MM.1S (cell line): ENCODE measurements at regions not wholly inside any gene's neighbourhood (a gene's known extent, or its start where the extent isn't known, plus 50 kb on each side); places are given as distances from the start of the nearest gene placed in this dataset.

Experiments used
- CTCF ChIP-seq: fragments of 300-600 bp; sonication (generic); IDR thresholded peaks from 2 replicates; pipeline ENCODE4 v1.5.1; 2016; ENCODE audit warnings: antibody characterized with exemption, low read length, mixed read lengths
- EZH2 ChIP-seq: fragments of 300-600 bp; sonication (generic); optimal IDR thresholded peaks from 2 replicates; pipeline ENCODE3; 2017; ENCODE audit warnings: low read depth, mild to moderate bottlenecking, antibody characterized with exemption, low read length, mixed read lengths
- EZH2phosphoT487 ChIP-seq: fragments of 300-600 bp; sonication (generic); IDR thresholded peaks from 2 replicates; pipeline ENCODE4 v1.6.1; 2018; ENCODE audit warnings: antibody characterized with exemption, low read length

DNA sequence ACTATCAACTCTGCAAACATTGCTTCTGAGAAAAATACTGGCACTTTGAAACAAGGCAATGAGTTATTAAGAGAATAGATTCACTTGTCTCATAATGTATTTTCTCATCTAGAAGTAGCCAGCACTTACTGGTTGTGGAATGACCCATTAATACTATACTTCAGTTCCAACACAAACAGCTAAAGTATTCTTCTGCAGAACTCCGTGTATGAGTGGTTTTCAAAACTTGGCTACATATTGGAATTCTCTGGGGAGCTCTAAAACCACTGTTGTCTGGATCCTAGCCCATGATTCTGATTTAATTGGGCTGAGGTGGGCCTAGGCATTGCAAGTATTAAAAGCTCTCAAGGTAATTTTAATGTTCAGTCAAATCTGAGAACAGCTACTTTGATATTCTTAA, 1416.4 kb upstream of the RAG2 start:
- TF ChIP-seq CTCF (no peak), EZH2 (no peak), EZH2phosphoT487 (no peak)
